Astrocyte of the spinal cord (primary cell): ENCODE measurements at regions not wholly inside any gene's neighbourhood (a gene's known extent, or its start where the extent isn't known, plus 50 kb on each side); places are given as distances from the start of the nearest gene placed in this dataset.
A peak's percentile ranks its signal among the peaks of the same experiment; 100 is the strongest.

Experiments used
- DNase-seq: peaks from one replicate; pipeline ENCODE4 v3.0.0; 2011; ENCODE audit warnings: low read depth, low spot score
- H3K4me3 ChIP-seq: 2 replicates; pipeline ENCODE4 v1.5.1; 2011; ENCODE audit warnings: low read depth, mild to moderate bottlenecking, low read length, moderate library complexity
- in situ Hi-C: cut with HindIII; loops from 2 replicates; pipeline ENCODE4 v1.10.0; 2017; ENCODE audit warnings: low sequenced_read_pairs
- TF ChIP-seq, protein P1 (sequence below): IDR thresholded peaks from 2 replicates; pipeline ENCODE4 v1.5.1; 2012; ENCODE audit warnings: low read depth, mild to moderate bottlenecking, low read length, inconsistent platforms

DNA sequence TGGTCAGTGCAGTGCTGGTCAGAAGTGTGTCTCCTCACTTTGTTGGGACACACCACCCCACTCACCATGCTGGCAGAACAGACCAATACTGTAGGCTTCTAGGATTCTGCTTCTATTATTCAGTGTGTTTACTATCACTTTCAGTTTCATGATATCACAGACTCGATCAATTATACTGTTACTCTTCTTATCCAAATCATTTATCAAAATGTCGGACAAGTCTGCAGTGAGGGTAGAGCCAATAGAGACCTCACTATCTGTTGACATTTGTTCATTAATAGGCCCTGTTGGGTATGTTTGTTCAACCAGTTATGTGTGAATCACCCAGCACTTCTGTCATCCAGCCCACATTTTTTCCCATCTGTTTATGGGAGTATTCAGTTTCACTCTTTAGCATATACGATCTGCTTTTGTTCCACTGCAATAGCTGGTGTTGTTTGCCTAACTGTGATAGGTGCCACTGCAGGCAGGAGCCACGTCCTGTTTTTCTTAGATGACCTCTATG, 140.1 kb downstream of the NRN1 start:
- DNase-seq = peak; percentile 52
- H3K4me3 ChIP-seq = no peak overlapping the region

DNA sequence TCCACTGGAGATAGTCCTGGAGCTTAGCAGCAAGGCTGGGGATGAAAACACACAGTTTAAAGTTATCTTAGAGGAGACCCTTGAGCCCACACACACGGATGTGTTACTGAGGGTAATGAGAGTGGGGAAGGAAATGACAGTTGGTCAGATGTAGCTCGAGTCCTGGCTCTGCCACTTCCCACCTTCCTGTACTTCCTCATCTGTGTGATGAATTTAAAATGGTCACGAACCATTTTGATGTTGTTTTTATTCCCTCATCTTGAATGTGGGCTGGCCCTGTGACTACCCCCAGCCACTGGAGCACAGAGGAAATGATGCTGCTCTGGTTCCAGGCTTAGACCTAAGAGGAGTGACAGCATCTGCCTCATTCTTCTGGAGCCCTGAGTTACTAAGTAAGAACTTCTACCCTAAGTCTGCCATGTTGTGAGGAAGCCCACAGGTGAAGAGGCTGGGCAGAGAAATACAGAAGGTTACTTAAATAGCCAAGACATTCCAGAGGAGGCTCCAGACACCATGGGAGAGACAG, 141.2 kb downstream of the NRN1 start:
- TF ChIP-seq, protein P1, sequence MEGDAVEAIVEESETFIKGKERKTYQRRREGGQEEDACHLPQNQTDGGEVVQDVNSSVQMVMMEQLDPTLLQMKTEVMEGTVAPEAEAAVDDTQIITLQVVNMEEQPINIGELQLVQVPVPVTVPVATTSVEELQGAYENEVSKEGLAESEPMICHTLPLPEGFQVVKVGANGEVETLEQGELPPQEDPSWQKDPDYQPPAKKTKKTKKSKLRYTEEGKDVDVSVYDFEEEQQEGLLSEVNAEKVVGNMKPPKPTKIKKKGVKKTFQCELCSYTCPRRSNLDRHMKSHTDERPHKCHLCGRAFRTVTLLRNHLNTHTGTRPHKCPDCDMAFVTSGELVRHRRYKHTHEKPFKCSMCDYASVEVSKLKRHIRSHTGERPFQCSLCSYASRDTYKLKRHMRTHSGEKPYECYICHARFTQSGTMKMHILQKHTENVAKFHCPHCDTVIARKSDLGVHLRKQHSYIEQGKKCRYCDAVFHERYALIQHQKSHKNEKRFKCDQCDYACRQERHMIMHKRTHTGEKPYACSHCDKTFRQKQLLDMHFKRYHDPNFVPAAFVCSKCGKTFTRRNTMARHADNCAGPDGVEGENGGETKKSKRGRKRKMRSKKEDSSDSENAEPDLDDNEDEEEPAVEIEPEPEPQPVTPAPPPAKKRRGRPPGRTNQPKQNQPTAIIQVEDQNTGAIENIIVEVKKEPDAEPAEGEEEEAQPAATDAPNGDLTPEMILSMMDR = no peak
- in situ Hi-C loops = no loop called here
- H3K4me3 ChIP-seq = no peak overlapping the region
- DNase-seq = no peak

More for the DNA sequence above, 140.1 kb downstream of the NRN1 start:
- in situ Hi-C loops = no loop called here
- TF ChIP-seq, protein P1 = no peak

- in situ Hi-C loops = no loop called here
- no peak overlapping the region for H3K4me3 ChIP-seq
- no peak for DNase-seq
- TF ChIP-seq, protein P1 = no peak
Measured at GRCh38 chr6:5860849-5861248, 145.9 kb downstream of the NRN1 start.

GRCh38 chr6:5855787-5856470, 150.8 kb downstream of the NRN1 start:
- no peak for DNase-seq
- H3K4me3 ChIP-seq = no peak overlapping the region
- TF ChIP-seq, protein P1 = no peak
- in situ Hi-C loops = no loop called here

DNA sequence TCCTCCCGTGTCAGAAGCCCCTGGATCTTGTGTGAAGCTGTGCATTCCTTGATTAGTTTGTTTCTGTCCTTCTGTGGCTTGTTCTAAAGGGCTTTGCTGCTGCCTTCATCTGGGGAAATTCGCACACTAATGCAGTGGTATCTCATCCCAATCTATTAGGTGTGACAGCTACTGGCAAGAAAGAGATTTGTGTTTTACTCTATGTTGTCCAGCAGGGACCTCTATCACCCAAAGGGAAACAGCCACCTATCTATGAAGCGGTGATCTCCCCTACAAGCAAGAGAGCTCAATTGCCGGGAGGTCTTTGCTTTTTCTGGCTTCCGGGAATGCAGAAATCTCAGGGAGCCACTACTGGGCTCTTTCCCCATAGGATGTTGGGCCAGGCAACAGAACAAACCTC, 151.8 kb downstream of the NRN1 start:
- DNase-seq = no peak
- TF ChIP-seq, protein P1 = no peak
- in situ Hi-C loops = no loop called here
- no peak overlapping the region for H3K4me3 ChIP-seq

DNA sequence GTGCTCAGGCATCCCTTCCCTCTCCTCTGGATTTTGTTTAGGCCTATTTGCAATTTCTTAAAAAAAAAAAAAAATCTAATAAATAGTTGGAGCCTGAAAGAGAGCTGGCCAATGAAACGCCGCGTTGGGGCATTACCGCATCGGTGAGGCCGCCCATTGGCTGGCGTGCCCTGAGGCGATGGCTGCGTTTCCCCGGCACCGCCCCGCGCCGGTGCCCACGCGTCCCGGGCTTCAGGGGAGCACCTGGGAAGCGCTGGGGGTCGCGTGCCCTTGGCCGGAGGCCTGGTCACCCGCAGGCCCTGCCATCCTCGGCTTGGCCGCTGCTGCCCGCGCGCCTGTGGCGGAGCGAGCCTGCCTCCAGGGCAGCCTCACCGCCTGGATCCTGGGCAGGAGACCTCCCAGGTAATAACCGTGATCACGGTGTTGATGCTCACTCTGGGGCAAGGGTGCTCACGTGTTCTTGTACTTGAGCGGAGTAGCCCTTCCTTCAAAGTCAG, 155.4 kb downstream of the NRN1 start:
- in situ Hi-C loops = no loop called here
- DNase-seq = peak; percentile 39
- peak overlapping the region; percentile 16 for H3K4me3 ChIP-seq
- TF ChIP-seq, protein P1 = no peak
